Calu3 (cell line): ENCODE measurements at regions not wholly inside any gene's neighbourhood (a gene's known extent, or its start where the extent isn't known, plus 50 kb on each side); places are given as distances from the start of the nearest gene placed in this dataset.

ENCODE experiments used
- BruUV-seq: library from RNA; stranded (reverse); fragments of 400-500 nt; replicated peaks from 2 replicates; lab custom pipeline; 2021; lab: Mats Ljungman, UMichigan
- CTCF ChIA-PET: fragments of 300-600 bp; sonication (Branson Sonifier 250); formaldehyde crosslinking; loops from one replicate; lab custom pipeline; 2022; ENCODE audit warnings: antibody characterized with exemption; lab: Charles Lee
- DNase-seq: peaks from one replicate; pipeline ENCODE4 v3.0.0; 2022
- H3K27ac Mint-ChIP-seq: one replicate; pipeline ENCODE4 v1.8.0; 2022; ENCODE audit warnings: mixed read lengths; ENCODE audit not compliant: unreplicated experiment
- H3K27me3 Mint-ChIP-seq: one replicate; pipeline ENCODE4 v1.8.0; 2022; ENCODE audit warnings: mixed read lengths; ENCODE audit not compliant: unreplicated experiment
- H3K36me3 Mint-ChIP-seq: one replicate; pipeline ENCODE4 v1.8.0; 2022; ENCODE audit warnings: mild to moderate bottlenecking, moderate library complexity, mixed read lengths; ENCODE audit not compliant: insufficient read depth, unreplicated experiment
- H3K4me1 Mint-ChIP-seq: one replicate; pipeline ENCODE4 v1.8.0; 2022; ENCODE audit warnings: mild to moderate bottlenecking, low read depth, mixed read lengths; ENCODE audit not compliant: unreplicated experiment
- H3K4me3 Mint-ChIP-seq: one replicate; pipeline ENCODE4 v1.8.0; 2022; ENCODE audit warnings: mild to moderate bottlenecking, low read depth, moderate library complexity, mixed read lengths; ENCODE audit not compliant: unreplicated experiment
- H3K9me3 Mint-ChIP-seq: one replicate; pipeline ENCODE4 v1.8.0; 2022; ENCODE audit warnings: low read depth, mixed read lengths; ENCODE audit not compliant: unreplicated experiment
- CTCF ChIP-seq: fragments of 200-600 bp; IDR thresholded peaks from one replicate; pipeline ENCODE4 v1.8.0; 2022; ENCODE audit warnings: antibody characterized with exemption; ENCODE audit not compliant: unreplicated experiment
- intact Hi-C: fragments of 100-400 bp; cut with micrococcal nuclease; formaldehyde crosslinking; loops from one replicate; pipeline ENCODE4 v1.10.0; 2022; ENCODE audit not compliant: unreplicated experiment

- CTCF ChIA-PET, result no interaction called here
- no peak for TF ChIP-seq CTCF
- H3K9me3 Mint-ChIP-seq, result peaks cover 6% of the 10 kb centered on the region
- intact Hi-C loops, result no loop called here
- peaks cover 22% of the 10 kb centered on the region for H3K27me3 Mint-ChIP-seq
- DNase-seq, result no peak
- BruUV-seq, result no TSS peak
- H3K4me1 Mint-ChIP-seq, result peaks cover 9% of the 10 kb centered on the region
- H3K27ac Mint-ChIP-seq, result no peak overlapping the region
- H3K4me3 Mint-ChIP-seq, result no peak overlapping the region
- H3K36me3 Mint-ChIP-seq, result no peaks in the 10 kb centered on the region
These were observed 166.5 kb upstream of the RORB start for GRCh38 chr9:74330487-74331214.

GRCh38 chr9:74331607-74332006, 165.5 kb upstream of the RORB start:
- H3K4me3 Mint-ChIP-seq, result no peak overlapping the region
- no peak overlapping the region for H3K27ac Mint-ChIP-seq
- BruUV-seq, result no TSS peak
- DNase-seq, result no peak
- intact Hi-C loops, result no loop called here
- CTCF ChIA-PET, result no interaction called here
- peaks cover 9% of the 10 kb centered on the region for H3K4me1 Mint-ChIP-seq
- no peaks in the 10 kb centered on the region for H3K36me3 Mint-ChIP-seq
- peaks cover 22% of the 10 kb centered on the region for H3K27me3 Mint-ChIP-seq
- H3K9me3 Mint-ChIP-seq, result peaks cover 6% of the 10 kb centered on the region
- no peak for TF ChIP-seq CTCF

GRCh38 chr9:74333384-74334032, 163.6 kb upstream of the RORB start:
- no peak overlapping the region for H3K4me3 Mint-ChIP-seq
- CTCF ChIA-PET, result no interaction called here
- intact Hi-C loops, result no loop called here
- no peaks in the 10 kb centered on the region for H3K36me3 Mint-ChIP-seq
- DNase-seq, result no peak
- H3K27ac Mint-ChIP-seq, result no peak overlapping the region
- H3K27me3 Mint-ChIP-seq, result peaks cover 15% of the 10 kb centered on the region
- no peak for TF ChIP-seq CTCF
- H3K9me3 Mint-ChIP-seq, result peaks cover 3% of the 10 kb centered on the region
- no TSS peak for BruUV-seq
- H3K4me1 Mint-ChIP-seq, result peaks cover 9% of the 10 kb centered on the region

GRCh38 chr9:74334271-74334670, 162.9 kb upstream of the RORB start:
- peaks cover 9% of the 10 kb centered on the region for H3K4me1 Mint-ChIP-seq
- H3K27ac Mint-ChIP-seq, result no peak overlapping the region
- no peak for TF ChIP-seq CTCF
- DNase-seq, result no peak
- intact Hi-C loops, result no loop called here
- no TSS peak for BruUV-seq
- H3K4me3 Mint-ChIP-seq, result no peak overlapping the region
- H3K9me3 Mint-ChIP-seq, result peaks cover 2% of the 10 kb centered on the region
- CTCF ChIA-PET, result no interaction called here
- H3K27me3 Mint-ChIP-seq, result peaks cover 8% of the 10 kb centered on the region
- no peaks in the 10 kb centered on the region for H3K36me3 Mint-ChIP-seq
